Lung microvascular endothelial cell (primary cell): ENCODE measurements at regions not wholly inside any gene's neighbourhood (a gene's known extent, or its start where the extent isn't known, plus 50 kb on each side); places are given as distances from the start of the nearest gene placed in this dataset.
"Not testable (repeated sequence)": the region's sequence is repeated elsewhere in the genome, so short reads cannot be mapped to it uniquely, and the experiment has no call there.

Experiments
- DNase-seq, 2 donors: peaks; one replicate each; pipeline versions ENCODE4 v3.0.0 to v3.0.0-alpha.2; 2010; ENCODE audit warnings: low read depth in 2 of 2

- DNase-seq = no peak
These were observed 329.7 kb upstream of the MEIS1 start for GRCh38 chr2:66105066-66105753.

DNA sequence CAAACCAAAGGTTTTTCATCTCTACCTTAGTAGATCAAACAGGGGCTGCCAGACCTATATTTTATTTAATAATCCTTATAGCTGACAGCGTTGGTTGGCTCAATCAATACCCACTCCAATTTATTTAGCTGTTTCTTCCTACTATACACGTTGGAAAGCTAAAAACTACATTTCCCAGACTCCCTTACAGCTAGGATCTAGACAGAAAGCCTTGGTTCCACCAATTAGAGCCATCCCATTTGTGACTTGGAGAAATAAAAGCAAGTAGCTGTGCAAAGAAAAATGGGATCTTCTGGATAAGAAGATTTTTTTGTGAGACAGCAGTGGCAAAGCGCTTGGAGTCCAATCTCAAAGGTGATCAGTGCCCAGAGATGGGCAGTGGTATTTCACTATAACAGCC lies 331.3 kb upstream of the MEIS1 start:
- DNase-seq = no peak

DNA sequence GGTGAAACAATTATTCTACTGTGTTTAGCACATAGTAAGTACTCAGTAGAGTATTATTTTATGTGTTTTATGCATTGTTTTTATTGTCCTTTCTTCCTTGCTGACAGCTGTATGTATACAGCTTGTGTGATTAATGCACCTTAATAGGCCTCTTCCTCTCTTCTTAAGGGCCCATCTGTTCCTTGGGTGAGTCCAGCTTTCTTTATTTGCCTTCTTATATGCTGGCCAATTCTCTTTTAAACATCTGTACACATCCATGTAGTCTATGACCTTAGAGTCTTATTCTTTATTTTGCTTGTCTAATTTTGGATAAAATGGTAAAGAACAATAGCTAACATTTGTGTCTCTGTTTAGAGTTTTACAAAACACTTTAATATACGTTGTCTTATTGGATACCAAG lies 333.7 kb upstream of the MEIS1 start:
- no peak for DNase-seq

- DNase-seq = no peak
These were observed 339.0 kb upstream of the MEIS1 start for GRCh38 chr2:66095820-66096345.

- not testable (repeated sequence) for DNase-seq
These were observed 340.2 kb upstream of the MEIS1 start for GRCh38 chr2:66094689-66095088.

GRCh38 chr2:66093371-66093770 lies 341.6 kb upstream of the MEIS1 start:
- no peak for DNase-seq

- no peak for DNase-seq
These were observed 349.9 kb upstream of the MEIS1 start for GRCh38 chr2:66084948-66085590.

- DNase-seq = no peak
These were observed 352.3 kb upstream of the MEIS1 start for GRCh38 chr2:66082581-66082980.

- no peak for DNase-seq
These were observed 354.8 kb upstream of the MEIS1 start for GRCh38 chr2:66080127-66080526.

- DNase-seq = no peak
These were observed 361.8 kb upstream of the MEIS1 start for GRCh38 chr2:66073172-66073571.

- no peak for DNase-seq
These were observed 364.0 kb upstream of the MEIS1 start for GRCh38 chr2:66070721-66071602.

GRCh38 chr2:66069937-66070720 lies 364.8 kb upstream of the MEIS1 start:
- no peak for DNase-seq

GRCh38 chr2:66066032-66066431 lies 368.9 kb upstream of the MEIS1 start:
- no peak for DNase-seq

DNA sequence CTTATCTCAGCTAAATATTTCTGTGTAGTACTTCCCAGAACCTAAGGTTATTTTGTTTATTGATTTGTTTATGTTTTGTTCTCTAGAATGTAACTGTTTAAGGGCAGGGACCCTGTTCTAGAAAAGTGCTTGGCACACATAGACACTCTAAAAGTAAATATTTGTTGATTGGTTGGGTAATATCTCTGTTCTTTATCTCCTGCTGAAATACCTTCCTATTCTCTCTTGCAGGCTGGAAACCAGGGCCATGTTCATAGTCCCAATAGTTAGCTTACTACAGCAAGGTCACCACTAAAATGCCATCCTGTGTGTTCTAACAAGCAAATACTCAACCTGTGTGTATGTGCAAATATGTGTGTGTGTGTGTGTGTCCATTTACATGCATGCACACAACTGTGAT lies 375.6 kb upstream of the MEIS1 start:
- DNase-seq = no peak

GRCh38 chr2:66058675-66059074 lies 376.2 kb upstream of the MEIS1 start:
- no peak for DNase-seq

DNA sequence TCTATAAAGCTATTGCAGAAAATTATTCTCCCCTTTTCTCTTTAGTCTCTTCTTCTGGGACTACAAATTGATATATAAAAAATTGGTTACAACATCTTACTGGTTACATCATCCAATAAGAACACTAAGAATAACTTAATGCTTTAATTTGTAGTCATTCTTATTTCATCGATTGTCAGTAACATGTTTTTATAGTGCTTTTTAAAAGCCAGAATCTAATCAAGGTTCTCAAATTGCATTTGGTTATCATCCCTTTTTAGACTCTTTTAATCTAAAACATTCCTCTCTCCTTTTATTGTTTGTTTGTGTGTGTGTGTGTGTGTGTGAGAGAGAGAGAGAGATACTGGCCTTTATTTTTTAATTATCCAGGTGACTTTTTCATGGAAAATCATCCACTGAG lies 377.1 kb upstream of the MEIS1 start:
- DNase-seq = no peak

DNA sequence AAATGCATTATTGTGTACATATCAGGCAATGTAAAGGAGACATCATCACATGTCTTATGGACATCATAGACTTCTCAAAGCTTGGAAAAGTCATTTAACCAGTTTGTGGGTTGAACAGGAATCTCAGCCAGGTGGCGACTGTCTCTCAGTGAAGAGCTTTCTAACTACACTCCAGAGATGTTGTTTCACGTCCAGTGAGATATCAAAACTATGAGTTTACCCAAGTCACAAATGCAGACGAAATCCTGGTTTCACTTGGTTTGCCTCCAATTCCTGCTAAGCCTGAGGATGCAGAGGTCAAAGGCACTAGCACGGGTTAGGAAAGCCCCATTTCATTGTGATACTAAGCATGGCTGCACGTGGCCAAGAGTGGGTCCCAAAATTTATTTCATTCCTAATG lies 384.5 kb upstream of the MEIS1 start:
- no peak for DNase-seq

GRCh38 chr2:66048667-66049066 lies 386.3 kb upstream of the MEIS1 start:
- no peak for DNase-seq

DNA sequence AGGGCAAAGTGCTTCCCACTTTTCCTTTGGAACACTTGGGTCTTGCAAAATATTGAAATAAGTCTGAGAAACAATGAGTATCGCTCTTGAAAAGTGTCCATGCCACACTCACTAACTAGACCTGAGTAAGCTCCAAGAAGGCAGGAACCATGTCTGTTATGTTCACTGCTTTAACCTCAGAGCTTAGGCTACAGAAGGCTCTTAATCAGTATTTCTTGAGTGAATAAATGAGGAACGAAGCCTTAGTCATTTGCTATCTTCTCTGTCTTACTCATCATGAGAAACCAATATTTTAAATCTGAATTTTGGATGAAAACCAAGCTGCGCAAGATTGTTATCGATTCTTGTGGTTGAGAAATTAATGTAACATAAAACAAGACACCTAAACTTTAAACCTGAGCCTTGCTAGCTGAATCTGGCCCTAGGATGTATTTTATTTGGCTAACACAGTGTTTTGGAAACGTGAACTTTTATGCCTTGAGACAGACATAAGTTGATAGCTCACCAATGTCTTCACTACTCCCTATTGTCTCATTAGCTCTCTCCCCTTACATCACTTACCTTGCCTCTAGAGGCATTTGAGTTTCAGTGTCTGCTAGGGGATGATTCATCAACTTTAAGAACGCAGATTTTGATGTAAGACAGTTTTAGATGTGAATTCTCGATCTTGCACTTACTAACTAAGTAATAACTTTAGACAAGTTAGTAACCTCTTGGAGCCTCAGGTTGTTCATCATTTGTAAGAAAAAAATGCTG lies 392.8 kb upstream of the MEIS1 start:
- no peak for DNase-seq

DNA sequence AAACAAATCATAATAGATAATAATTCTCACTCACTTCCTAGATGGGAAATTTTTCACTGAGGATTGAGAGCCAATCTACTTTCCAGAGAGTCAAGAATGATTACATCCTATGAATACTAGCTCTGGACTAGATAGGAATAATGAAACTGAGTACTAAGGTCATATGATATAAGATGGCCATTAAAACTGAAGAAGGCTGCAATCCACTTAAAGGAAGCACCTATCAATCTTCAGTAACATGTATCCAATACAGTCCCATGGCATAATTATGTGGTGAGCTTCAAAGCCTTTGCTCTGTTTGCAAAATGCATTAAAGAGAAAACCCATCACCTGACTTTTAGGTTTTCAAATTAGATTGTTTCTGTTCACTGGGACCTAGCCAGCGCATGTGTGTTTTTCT lies 398.0 kb upstream of the MEIS1 start:
- DNase-seq = no peak

DNA sequence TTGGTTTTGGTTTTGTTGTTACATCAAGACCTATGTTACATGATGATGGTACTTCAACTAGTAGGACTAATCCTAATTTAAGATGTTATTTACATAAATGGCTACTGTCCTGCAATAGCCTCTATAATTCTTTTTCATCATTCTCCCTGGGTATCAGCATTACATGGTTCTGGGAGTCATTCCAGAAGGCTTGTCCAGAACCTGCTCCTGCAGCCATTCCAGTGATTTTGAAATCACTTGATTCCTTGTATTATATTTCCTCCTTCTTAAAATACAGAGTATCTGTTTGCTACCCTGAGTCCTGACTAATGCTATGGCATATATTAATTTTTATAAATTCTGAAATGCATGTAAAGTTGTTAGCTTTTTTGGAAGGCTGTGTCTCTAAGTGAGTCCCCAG lies 400.5 kb upstream of the MEIS1 start:
- DNase-seq = no peak
